DND-41 (cell line): ENCODE measurements at regions not wholly inside any gene's neighbourhood (a gene's known extent, or its start where the extent isn't known, plus 50 kb on each side); places are given as distances from the start of the nearest gene placed in this dataset.
"Not testable (repeated sequence)": the region's sequence is repeated elsewhere in the genome, so short reads cannot be mapped to it uniquely, and the experiment has no call there.

Source experiments
- CTCF ChIP-seq: IDR thresholded peaks from 2 replicates; pipeline ENCODE4 v1.5.1; 2012; ENCODE audit warnings: borderline replicate concordance, low read length, moderate library complexity, mild to moderate bottlenecking; ENCODE audit not compliant: poor library complexity, severe bottlenecking; ENCODE audit errors: extremely low read depth
- EZH2 ChIP-seq: IDR thresholded peaks from 3 replicates; pipeline ENCODE4 v1.6.1; 2012; ENCODE audit warnings: borderline replicate concordance, low read depth, mild to moderate bottlenecking, moderate library complexity, low read length, inconsistent platforms; ENCODE audit not compliant: severe bottlenecking

GRCh38 chr2:16748511-16749266 lies 83.1 kb upstream of the CYRIA start:
- TF ChIP-seq CTCF, EZH2: not testable (repeated sequence)
